ENCODE measurements at regions not wholly inside any gene's neighbourhood (a gene's known extent, or its start where the extent isn't known, plus 50 kb on each side); places are given as distances from the start of the nearest gene placed in this dataset.

DNA sequence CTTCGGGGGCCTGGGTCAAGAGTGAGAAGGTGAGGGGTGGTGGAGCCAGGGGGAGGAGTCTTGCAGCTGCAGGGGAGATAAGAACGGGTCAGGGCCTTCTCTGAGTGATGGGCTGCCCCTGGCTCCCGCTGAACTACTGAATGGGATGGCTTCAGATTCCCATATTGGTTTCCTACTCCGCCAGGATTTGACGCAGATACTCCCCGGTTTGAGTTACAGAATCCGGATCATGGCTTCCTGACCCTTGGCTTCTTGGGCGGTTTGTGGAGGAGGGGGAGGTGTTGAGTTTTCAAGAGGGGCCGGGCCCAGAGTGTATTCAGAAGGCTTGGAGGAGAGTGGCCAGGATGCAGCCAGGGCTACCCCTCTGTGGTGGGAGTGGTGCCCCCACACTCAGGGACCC, 119.9 kb upstream of the ATP2B2 start:
- H3K4me3 Mint-ChIP-seq (ENCODE audit: unreplicated experiment), result no peak overlapping the region
- no TSS peak for BruUV-seq (replicated peaks)
- intact Hi-C loops (cut with micrococcal nuclease), result no loop called here
- POLR2A ChIA-PET, result no interaction called here
- no peaks in the 10 kb centered on the region for H3K4me1 Mint-ChIP-seq (ENCODE audit: insufficient read depth, unreplicated experiment)
- CTCF ChIA-PET, result no interaction called here
- H3K9me3 Mint-ChIP-seq (ENCODE audit: unreplicated experiment), result no peaks in the 10 kb centered on the region
- TF ChIP-seq, protein P1, sequence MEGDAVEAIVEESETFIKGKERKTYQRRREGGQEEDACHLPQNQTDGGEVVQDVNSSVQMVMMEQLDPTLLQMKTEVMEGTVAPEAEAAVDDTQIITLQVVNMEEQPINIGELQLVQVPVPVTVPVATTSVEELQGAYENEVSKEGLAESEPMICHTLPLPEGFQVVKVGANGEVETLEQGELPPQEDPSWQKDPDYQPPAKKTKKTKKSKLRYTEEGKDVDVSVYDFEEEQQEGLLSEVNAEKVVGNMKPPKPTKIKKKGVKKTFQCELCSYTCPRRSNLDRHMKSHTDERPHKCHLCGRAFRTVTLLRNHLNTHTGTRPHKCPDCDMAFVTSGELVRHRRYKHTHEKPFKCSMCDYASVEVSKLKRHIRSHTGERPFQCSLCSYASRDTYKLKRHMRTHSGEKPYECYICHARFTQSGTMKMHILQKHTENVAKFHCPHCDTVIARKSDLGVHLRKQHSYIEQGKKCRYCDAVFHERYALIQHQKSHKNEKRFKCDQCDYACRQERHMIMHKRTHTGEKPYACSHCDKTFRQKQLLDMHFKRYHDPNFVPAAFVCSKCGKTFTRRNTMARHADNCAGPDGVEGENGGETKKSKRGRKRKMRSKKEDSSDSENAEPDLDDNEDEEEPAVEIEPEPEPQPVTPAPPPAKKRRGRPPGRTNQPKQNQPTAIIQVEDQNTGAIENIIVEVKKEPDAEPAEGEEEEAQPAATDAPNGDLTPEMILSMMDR (IDR thresholded peaks at IDR 0.05; ENCODE audit: unreplicated experiment), result no peak
- peaks cover 27% of the 10 kb centered on the region for H3K27me3 Mint-ChIP-seq (ENCODE audit: insufficient read depth, unreplicated experiment)
- no peak for DNase-seq (ENCODE audit: unreplicated experiment)
- H3K36me3 Mint-ChIP-seq (ENCODE audit: insufficient read depth, unreplicated experiment), result no peaks in the 10 kb centered on the region
- H3K27ac Mint-ChIP-seq (ENCODE audit: low read depth, unreplicated experiment), result no peak overlapping the region

DNA sequence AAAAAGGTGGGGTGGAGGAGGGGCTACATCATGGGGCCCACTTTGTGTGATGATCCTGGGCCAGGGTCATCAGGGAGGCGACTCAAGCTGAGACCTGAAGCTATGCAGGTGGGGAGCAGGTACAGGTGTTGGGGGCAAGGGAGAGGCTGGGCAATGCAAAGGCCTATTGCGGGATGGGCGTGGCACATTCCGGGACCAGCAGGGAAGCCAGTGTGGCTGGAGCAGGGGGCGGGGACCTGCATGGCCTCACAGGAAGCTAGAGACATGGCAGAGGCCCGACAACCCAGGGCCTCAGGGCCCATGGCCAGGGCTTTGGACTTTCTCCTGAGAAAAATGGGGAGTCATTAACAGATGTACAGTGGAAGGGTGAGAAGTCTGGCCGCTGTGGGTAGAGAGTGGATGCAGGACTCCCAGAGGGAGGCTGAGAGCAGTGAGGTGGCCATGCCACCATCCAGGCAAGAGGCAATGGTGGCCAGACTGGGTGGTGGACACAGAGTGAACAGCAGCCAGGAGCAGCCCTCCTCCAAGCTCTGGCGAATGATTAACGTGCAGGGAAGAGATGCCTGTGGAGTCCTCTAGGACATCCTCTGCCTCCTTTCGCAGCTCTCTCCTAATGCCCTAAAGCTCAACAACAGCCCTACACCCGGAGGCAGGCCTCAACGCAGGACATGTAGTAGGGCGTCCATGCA, 122.6 kb upstream of the ATP2B2 start:
- Mint-ChIP-seq H3K4me1 (ENCODE audit: insufficient read depth, unreplicated experiment) (no peaks in the 10 kb centered on the region), H3K4me3 (ENCODE audit: unreplicated experiment) (no peak overlapping the region), H3K9me3 (ENCODE audit: unreplicated experiment) (no peaks in the 10 kb centered on the region), H3K27me3 (ENCODE audit: insufficient read depth, unreplicated experiment) (peaks cover 12% of the 10 kb centered on the region), H3K27ac (ENCODE audit: low read depth, unreplicated experiment) (no peak overlapping the region), H3K36me3 (ENCODE audit: insufficient read depth, unreplicated experiment) (no peaks in the 10 kb centered on the region)
- DNase-seq (ENCODE audit: unreplicated experiment), result no peak
- ChIA-PET POLR2A (no interaction called here), CTCF (interaction anchor here (0.6 kb wide), 1 partner anchor 310 kb away, joined by 3 read pairs; no protein-coding TSS in a partner anchor)
- TF ChIP-seq, protein P1 (IDR thresholded peaks at IDR 0.05; ENCODE audit: unreplicated experiment), result no peak
- no TSS peak for BruUV-seq (replicated peaks)
- intact Hi-C loops (cut with micrococcal nuclease), result no loop called here

DNA sequence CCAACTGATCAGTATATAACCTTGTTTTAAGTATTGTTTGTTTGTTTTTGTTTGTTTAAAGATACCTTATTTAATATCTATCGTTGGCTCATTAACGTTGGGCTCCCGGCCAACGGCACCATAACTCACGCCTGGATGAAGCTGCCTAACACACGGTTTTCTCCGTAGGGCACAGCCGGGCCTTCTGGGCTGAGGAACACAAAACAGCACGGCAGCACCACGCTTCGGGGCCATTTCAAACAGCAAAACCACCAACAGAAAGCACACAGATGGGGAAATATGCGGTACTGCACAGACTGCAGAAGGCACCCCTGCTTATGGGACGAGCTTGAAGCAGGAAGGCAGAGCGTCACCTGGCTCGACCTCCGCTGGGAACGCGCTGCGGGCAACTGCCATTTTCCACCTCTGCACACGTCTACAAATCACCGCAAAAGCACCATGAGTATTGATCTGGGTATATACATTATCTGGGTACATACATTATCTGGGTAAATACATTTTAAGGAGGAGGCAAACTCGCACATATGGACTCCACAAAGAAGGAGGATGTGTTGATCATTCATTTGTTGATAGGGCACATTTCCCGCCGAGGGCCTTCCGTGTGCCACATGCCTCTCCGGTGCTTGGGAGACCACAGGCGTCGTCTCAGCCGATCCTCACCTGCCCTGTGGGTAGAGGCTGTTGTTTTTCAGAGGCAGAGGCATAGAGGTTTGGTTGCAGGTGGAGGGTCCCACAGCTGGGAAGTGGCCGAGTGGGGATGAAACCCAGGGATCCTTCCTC, 123.7 kb upstream of the ATP2B2 start:
- intact Hi-C loops (cut with micrococcal nuclease), result no loop called here
- Mint-ChIP-seq H3K36me3 (ENCODE audit: insufficient read depth, unreplicated experiment) (no peaks in the 10 kb centered on the region), H3K27me3 (ENCODE audit: insufficient read depth, unreplicated experiment) (peaks cover 12% of the 10 kb centered on the region), H3K9me3 (ENCODE audit: unreplicated experiment) (no peaks in the 10 kb centered on the region), H3K4me3 (ENCODE audit: unreplicated experiment) (no peak overlapping the region), H3K27ac (ENCODE audit: low read depth, unreplicated experiment) (no peak overlapping the region), H3K4me1 (ENCODE audit: insufficient read depth, unreplicated experiment) (no peaks in the 10 kb centered on the region)
- CTCF ChIA-PET, result interaction anchor here (0.6 kb wide), 1 partner anchor 309 kb away, joined by 3 read pairs; no protein-coding TSS in a partner anchor
- no peak for DNase-seq (ENCODE audit: unreplicated experiment)
- POLR2A ChIA-PET, result no interaction called here
- no TSS peak for BruUV-seq (replicated peaks)
- TF ChIP-seq, protein P1 (IDR thresholded peaks at IDR 0.05; ENCODE audit: unreplicated experiment), result no peak

DNA sequence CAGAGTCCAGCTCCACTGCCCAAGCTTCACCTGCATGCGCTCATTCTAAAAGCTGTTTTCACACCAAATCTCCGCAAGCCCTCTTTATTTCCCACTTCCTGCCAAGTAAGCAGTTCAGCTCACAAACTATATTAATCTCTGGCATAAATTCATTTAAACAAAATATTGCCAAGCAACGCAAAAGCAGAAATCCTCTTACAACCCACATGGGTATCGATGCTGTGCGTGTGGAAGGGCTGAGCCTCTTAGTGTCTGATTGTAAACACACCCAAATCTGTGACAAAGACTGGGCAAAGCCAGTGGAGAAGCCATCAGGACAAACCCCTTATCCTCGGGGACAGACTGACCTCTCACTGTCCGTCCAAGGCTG, 124.3 kb upstream of the ATP2B2 start:
- TF ChIP-seq, protein P1 (IDR thresholded peaks at IDR 0.05; ENCODE audit: unreplicated experiment), result no peak
- Mint-ChIP-seq H3K36me3 (ENCODE audit: insufficient read depth, unreplicated experiment) (no peaks in the 10 kb centered on the region), H3K27ac (ENCODE audit: low read depth, unreplicated experiment) (no peak overlapping the region), H3K27me3 (ENCODE audit: insufficient read depth, unreplicated experiment) (peaks cover 12% of the 10 kb centered on the region), H3K4me3 (ENCODE audit: unreplicated experiment) (no peak overlapping the region), H3K4me1 (ENCODE audit: insufficient read depth, unreplicated experiment) (no peaks in the 10 kb centered on the region), H3K9me3 (ENCODE audit: unreplicated experiment) (no peaks in the 10 kb centered on the region)
- no TSS peak for BruUV-seq (replicated peaks)
- ChIA-PET CTCF (no interaction called here), POLR2A (no interaction called here)
- intact Hi-C loops (cut with micrococcal nuclease), result no loop called here
- no peak for DNase-seq (ENCODE audit: unreplicated experiment)

Measured in MCF 10A (cell line).